ENCODE measurements at regions not wholly inside any gene's neighbourhood (a gene's known extent, or its start where the extent isn't known, plus 50 kb on each side); places are given as distances from the start of the nearest gene placed in this dataset.

GRCh38 chr7:36034020-36034419, 119.0 kb upstream of the EEPD1 start:
- TF ChIP-seq GATA3 (IDR thresholded peaks at IDR 0.05; ENCODE audit: low read depth, low read length) (no peak), GATA2 (IDR thresholded peaks at IDR 0.05; ENCODE audit: low read depth, low read length) (no peak)
